Tibial nerve (tissue), 4 donors: ENCODE measurements at regions not wholly inside any gene's neighbourhood (a gene's known extent, or its start where the extent isn't known, plus 50 kb on each side); places are given as distances from the start of the nearest gene placed in this dataset.

Source experiments
- CTCF ChIP-seq, 5 experiments: fragments of 200-600 bp in 3 of 5; fragments of 450-650 bp in 2 of 5; sonication (generic) in 3 of 5; IDR thresholded peaks; one replicate each; pipeline ENCODE4 v1.5.1; 2016 to 2019; ENCODE audit warnings: antibody characterized with exemption in 5 of 5, mild to moderate bottlenecking in 3 of 5, moderate library complexity in 2 of 5
- EP300 ChIP-seq, 2 donors: sonication (generic); formaldehyde crosslinking; IDR thresholded peaks; one replicate each; pipeline ENCODE4 v1.6.1; 2017; ENCODE audit warnings: antibody characterized with exemption in 2 of 2, mild to moderate bottlenecking in 1 of 2

- TF ChIP-seq CTCF (IDR thresholded peaks at IDR 0.05) (no peak), EP300 (IDR thresholded peaks at IDR 0.05) (no peak)
Measured at GRCh38 chr3:30185872-30186271, 420.5 kb upstream of the TGFBR2 start.
